Mesenchymal stem cell (in vitro differentiated cells and primary cell): ENCODE measurements at regions not wholly inside any gene's neighbourhood (a gene's known extent, or its start where the extent isn't known, plus 50 kb on each side); places are given as distances from the start of the nearest gene placed in this dataset.

Experiments
- DNase-seq: peaks from one replicate; pipeline ENCODE4 v3.0.0-alpha.2; 2013
- H2AFZ ChIP-seq: one replicate; pipeline ENCODE4 v1.6.1; 2013; ENCODE audit warnings: low read depth, mild to moderate bottlenecking, control low read depth, inconsistent platforms, low read length, moderate library complexity
- H2AK5ac ChIP-seq: 2 replicates; pipeline ENCODE4 v1.6.1; 2013; ENCODE audit warnings: low read length, moderate library complexity, mild to moderate bottlenecking, inconsistent platforms; ENCODE audit not compliant: severe bottlenecking
- H2BK120ac ChIP-seq: one replicate; pipeline ENCODE4 v1.6.1; 2013; ENCODE audit warnings: low read depth, mild to moderate bottlenecking, inconsistent platforms, low read length, moderate library complexity
- H2BK12ac ChIP-seq, 2 experiments: one replicate each; pipeline ENCODE4 v1.6.1; 2013; ENCODE audit warnings: inconsistent platforms in 2 of 2, low read length in 2 of 2, mild to moderate bottlenecking in 2 of 2, moderate library complexity in 2 of 2, control low read depth in 1 of 2
- H2BK15ac ChIP-seq: one replicate; pipeline ENCODE4 v1.6.1; 2013; ENCODE audit warnings: mild to moderate bottlenecking, low read depth, inconsistent platforms; ENCODE audit not compliant: poor library complexity, severe bottlenecking
- H2BK5ac ChIP-seq: 2 replicates; pipeline ENCODE4 v1.6.1; 2013; ENCODE audit warnings: low read depth, mild to moderate bottlenecking, low read length, control low read depth, inconsistent platforms; ENCODE audit not compliant: poor library complexity, severe bottlenecking
- H3K14ac ChIP-seq, 2 experiments: one replicate each; pipeline ENCODE4 v1.6.1; 2013; ENCODE audit warnings: inconsistent platforms in 2 of 2, low read length in 2 of 2, control low read depth in 1 of 2, mild to moderate bottlenecking in 1 of 2, moderate library complexity in 1 of 2
- H3K18ac ChIP-seq, 2 experiments: one replicate each; pipeline ENCODE4 v1.6.1; 2013; ENCODE audit warnings: inconsistent platforms in 2 of 2, low read length in 2 of 2, control low read depth in 1 of 2, low read depth in 1 of 2, mild to moderate bottlenecking in 1 of 2
- H3K23ac ChIP-seq, 2 experiments: one replicate each; pipeline ENCODE4 v1.6.1; 2013; ENCODE audit warnings: inconsistent platforms in 2 of 2, low read length in 2 of 2, mild to moderate bottlenecking in 2 of 2, moderate library complexity in 2 of 2, control low read depth in 1 of 2
- H3K27ac ChIP-seq: 2 replicates; pipeline ENCODE4 v1.5.1; 2013; ENCODE audit warnings: mild to moderate bottlenecking, moderate library complexity, low read length, control low read depth, inconsistent platforms; ENCODE audit not compliant: poor library complexity, severe bottlenecking
- H3K27me3 ChIP-seq, 2 experiments: 2 replicates each; pipeline versions ENCODE4 v1.6.1 to v1.7.0; 2013; ENCODE audit warnings: low read length in 2 of 2, mild to moderate bottlenecking in 2 of 2, moderate library complexity in 2 of 2, control low read depth in 1 of 2, inconsistent platforms in 1 of 2; ENCODE audit not compliant: control insufficient read depth in 1 of 2, insufficient read depth in 1 of 2
- H3K36me3 ChIP-seq, 2 experiments: 2 replicates each; pipeline versions ENCODE4 v1.6.1 to v1.7.0; 2013; ENCODE audit warnings: low read length in 2 of 2, control low read depth in 1 of 2, inconsistent platforms in 1 of 2, low read depth in 1 of 2, mild to moderate bottlenecking in 1 of 2; ENCODE audit not compliant: insufficient read depth in 2 of 2, control insufficient read depth in 1 of 2
- H3K4ac ChIP-seq, 2 experiments: one replicate each; pipeline ENCODE4 v1.6.1; 2013; ENCODE audit warnings: inconsistent platforms in 2 of 2, low read length in 2 of 2, mild to moderate bottlenecking in 2 of 2, moderate library complexity in 2 of 2, control low read depth in 1 of 2, low read depth in 1 of 2
- H3K4me1 ChIP-seq: 2 replicates; pipeline ENCODE4 v1.6.1; 2013; ENCODE audit warnings: low read depth, low read length, control low read depth; ENCODE audit not compliant: control insufficient read depth, insufficient read depth
- H3K4me2 ChIP-seq: 2 replicates; pipeline ENCODE4 v1.6.1; 2013; ENCODE audit warnings: low read length, mild to moderate bottlenecking, inconsistent platforms; ENCODE audit not compliant: poor library complexity, severe bottlenecking
- H3K4me3 ChIP-seq, 2 experiments: 2 replicates each; pipeline versions ENCODE4 v1.5.1 to v1.7.0; 2013; ENCODE audit warnings: low read length in 2 of 2, mild to moderate bottlenecking in 2 of 2, control low read depth in 1 of 2, low read depth in 1 of 2; ENCODE audit not compliant: insufficient read depth in 1 of 2
- H3K79me1 ChIP-seq: replicated peaks from 2 replicates; pipeline ENCODE4 v1.6.1; 2013; ENCODE audit warnings: mild to moderate bottlenecking, control low read depth, low read length, inconsistent platforms; ENCODE audit not compliant: poor library complexity, severe bottlenecking
- H3K9ac ChIP-seq: 2 replicates; pipeline ENCODE4 v1.7.0; 2013; ENCODE audit warnings: mild to moderate bottlenecking, low read length, moderate library complexity
- H3K9me3 ChIP-seq: 2 replicates; pipeline ENCODE4 v1.7.0; 2013; ENCODE audit warnings: mild to moderate bottlenecking, low read length; ENCODE audit not compliant: control insufficient read depth
- H4K8ac ChIP-seq: one replicate; pipeline ENCODE4 v1.6.1; 2013; ENCODE audit warnings: inconsistent platforms, mild to moderate bottlenecking, low read length, moderate library complexity
- H4K91ac ChIP-seq: one replicate; pipeline ENCODE4 v1.6.1; 2013; ENCODE audit warnings: mild to moderate bottlenecking, low read length, inconsistent platforms
- WGBS: methylation state at CpG from one replicate; pipeline ENCODE4 v1.1.7; 2013; ENCODE audit warnings: mixed read lengths; 5-methylcytosine and 5-hydroxymethylcytosine counted together

DNA sequence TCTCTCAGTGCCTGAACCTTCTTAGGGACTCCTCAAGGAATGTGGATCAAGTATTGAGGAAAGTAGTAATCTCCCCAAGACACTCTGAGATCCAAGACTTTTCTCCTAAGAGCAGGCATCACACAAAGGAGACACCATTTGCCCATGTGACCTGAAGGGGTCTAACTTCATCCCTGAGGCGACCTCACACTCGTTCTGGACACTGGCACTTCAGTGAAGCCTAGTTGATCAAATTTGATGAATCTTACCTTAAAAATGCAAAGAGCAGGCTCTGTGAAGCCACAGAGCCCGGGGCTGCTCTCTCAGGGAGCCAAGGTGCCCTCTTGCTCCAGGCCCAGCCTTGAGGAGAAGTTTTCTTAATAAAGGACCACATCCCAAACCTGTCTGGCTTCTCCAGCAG, 64.3 kb downstream of the SCN11A start:
- DNase-seq = no peak
- H3K18ac ChIP-seq = peak overlapping the region in 1 of 2 experiments; percentile 25
- H3K36me3 ChIP-seq = no peaks in the 10 kb centered on the region
- H3K4me3 ChIP-seq = no peak overlapping the region
- no peak overlapping the region for H2AK5ac ChIP-seq
- H3K9me3 ChIP-seq = no peaks in the 10 kb centered on the region
- 83% methylated on average over 3 of the region's 3 CpGs for WGBS
- H3K4ac ChIP-seq = no peak overlapping the region
- H3K79me1 ChIP-seq = no peaks in the 10 kb centered on the region
- H3K23ac ChIP-seq = no peak overlapping the region
- peaks cover 3% of the 10 kb centered on the region for H3K4me1 ChIP-seq
- no peak overlapping the region for H4K91ac ChIP-seq
- no peak overlapping the region for H3K9ac ChIP-seq
- H2AFZ ChIP-seq = no peak overlapping the region
- no peak overlapping the region for H3K14ac ChIP-seq
- no peak overlapping the region for H2BK120ac ChIP-seq
- H3K4me2 ChIP-seq = no peak overlapping the region
- no peak overlapping the region for H4K8ac ChIP-seq
- H2BK5ac ChIP-seq = no peak overlapping the region
- H2BK15ac ChIP-seq = no peak overlapping the region
- no peaks in the 10 kb centered on the region for H3K27me3 ChIP-seq
- H2BK12ac ChIP-seq = peak overlapping the region; percentile 22 to 80
- H3K27ac ChIP-seq = no peak overlapping the region

DNA sequence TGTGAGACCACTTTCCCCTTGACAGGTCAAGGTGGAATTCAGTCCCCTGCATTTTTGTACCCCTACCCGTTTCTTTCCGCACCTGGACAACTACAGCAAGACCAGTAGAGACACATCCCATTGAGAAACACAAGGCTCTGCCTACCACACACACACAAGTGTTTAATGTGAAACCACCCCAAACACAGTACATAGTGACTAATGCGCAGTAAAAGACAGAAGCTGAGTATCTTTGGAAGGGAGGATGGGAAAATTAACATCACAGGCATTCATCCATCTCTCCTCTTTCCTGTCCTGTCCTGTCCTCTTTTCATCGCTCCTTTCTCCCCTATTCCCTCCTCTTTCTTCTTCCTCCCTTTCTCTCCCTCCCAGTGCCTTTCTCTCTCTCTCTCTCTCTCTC, 64.8 kb downstream of the SCN11A start:
- H3K18ac ChIP-seq = peak overlapping the region in 1 of 2 experiments; percentile 44
- peak overlapping the region in 1 of 2 experiments; percentile 9 for H3K23ac ChIP-seq
- peak overlapping the region; percentile 78 for H3K9ac ChIP-seq
- peak; percentile 53 for DNase-seq
- peak overlapping the region in 1 of 2 experiments; percentile 35 for H3K14ac ChIP-seq
- H4K8ac ChIP-seq = no peak overlapping the region
- H3K4ac ChIP-seq = peak overlapping the region in 1 of 2 experiments; percentile 19
- no peak overlapping the region for H3K4me2 ChIP-seq
- no peak overlapping the region for H2AK5ac ChIP-seq
- H3K4me1 ChIP-seq = peaks cover 3% of the 10 kb centered on the region
- WGBS = 94% methylated on average over 4 of the region's 4 CpGs
- peak overlapping the region; percentile 22 to 80 for H2BK12ac ChIP-seq
- H3K79me1 ChIP-seq = no peaks in the 10 kb centered on the region
- H2BK120ac ChIP-seq = no peak overlapping the region
- no peak overlapping the region for H2BK5ac ChIP-seq
- H2AFZ ChIP-seq = no peak overlapping the region
- no peaks in the 10 kb centered on the region for H3K27me3 ChIP-seq
- H4K91ac ChIP-seq = no peak overlapping the region
- no peaks in the 10 kb centered on the region for H3K36me3 ChIP-seq
- no peak overlapping the region for H2BK15ac ChIP-seq
- H3K4me3 ChIP-seq = peak overlapping the region in 1 of 2 experiments; percentile 56
- no peaks in the 10 kb centered on the region for H3K9me3 ChIP-seq
- H3K27ac ChIP-seq = no peak overlapping the region

DNA sequence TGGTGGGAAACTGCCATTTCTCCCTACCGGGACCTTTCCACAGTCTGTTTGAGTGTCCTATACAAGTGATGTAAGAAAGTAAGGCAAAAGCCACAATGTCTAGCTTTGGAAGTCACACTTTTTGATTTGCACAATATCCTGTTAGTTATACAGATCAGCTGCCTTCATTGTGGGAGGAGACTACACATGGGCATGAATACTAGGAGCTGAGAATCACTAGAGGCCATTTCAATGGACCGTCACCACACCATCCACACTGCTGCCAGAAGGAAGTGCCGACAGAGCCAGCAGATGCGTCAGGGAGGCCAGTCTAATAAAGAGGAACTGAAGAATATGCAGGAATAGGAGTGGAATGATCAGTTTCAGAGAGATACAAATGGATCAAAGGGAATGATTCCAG, 65.8 kb downstream of the SCN11A start:
- H3K4me1 ChIP-seq = peaks cover 3% of the 10 kb centered on the region
- no peaks in the 10 kb centered on the region for H3K36me3 ChIP-seq
- H4K91ac ChIP-seq = peak overlapping the region; percentile 22
- H3K9me3 ChIP-seq = no peaks in the 10 kb centered on the region
- no peak overlapping the region for H3K14ac ChIP-seq
- H2AFZ ChIP-seq = no peak overlapping the region
- H3K23ac ChIP-seq = no peak overlapping the region
- no peak overlapping the region for H3K4me2 ChIP-seq
- H4K8ac ChIP-seq = no peak overlapping the region
- no peaks in the 10 kb centered on the region for H3K27me3 ChIP-seq
- peak overlapping the region; percentile 54 for H2BK120ac ChIP-seq
- H3K79me1 ChIP-seq = no peaks in the 10 kb centered on the region
- H2BK5ac ChIP-seq = no peak overlapping the region
- DNase-seq = peak; percentile 89
- peak overlapping the region in 1 of 2 experiments; percentile 56 for H3K4me3 ChIP-seq
- no peak overlapping the region for H2BK15ac ChIP-seq
- peak overlapping the region in 1 of 2 experiments; percentile 76 for H2BK12ac ChIP-seq
- peak overlapping the region; percentile 78 for H3K9ac ChIP-seq
- H2AK5ac ChIP-seq = no peak overlapping the region
- no peak overlapping the region for H3K27ac ChIP-seq
- peak overlapping the region in 1 of 2 experiments; percentile 15 for H3K4ac ChIP-seq
- 97% methylated on average over 4 of the region's 4 CpGs for WGBS
- peak overlapping the region in 1 of 2 experiments; percentile 44 for H3K18ac ChIP-seq

DNA sequence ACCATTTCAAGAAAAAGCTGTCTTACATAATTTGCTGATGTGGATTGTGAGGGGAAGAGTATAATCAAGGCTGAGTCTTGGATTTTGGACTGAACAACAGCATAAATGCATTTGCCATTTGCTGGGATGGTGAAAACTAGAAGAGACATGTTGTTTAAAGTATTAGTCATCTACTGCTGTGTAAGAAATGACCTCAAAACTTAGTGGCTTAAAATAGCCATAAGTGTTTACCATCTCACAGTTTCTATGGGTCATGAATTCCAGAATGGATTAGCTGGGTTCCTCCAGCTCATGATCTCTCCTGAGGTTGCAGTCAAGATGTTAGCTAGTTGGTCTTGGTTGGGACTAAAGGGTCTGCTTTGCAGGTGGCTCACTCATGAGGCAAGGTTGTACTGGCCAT, 66.2 kb downstream of the SCN11A start:
- H3K4me1 ChIP-seq = peaks cover 3% of the 10 kb centered on the region

More for the DNA sequence above, 66.2 kb downstream of the SCN11A start:
- no peak overlapping the region for H3K4ac ChIP-seq
- no peak overlapping the region for H3K23ac ChIP-seq
- H3K79me1 ChIP-seq = no peaks in the 10 kb centered on the region
- peak overlapping the region; percentile 78 for H3K9ac ChIP-seq
- H2BK5ac ChIP-seq = no peak overlapping the region
- H4K91ac ChIP-seq = no peak overlapping the region
- H3K4me3 ChIP-seq = peak overlapping the region in 1 of 2 experiments; percentile 56
- no peak overlapping the region for H4K8ac ChIP-seq
- H3K4me2 ChIP-seq = no peak overlapping the region
- H2AK5ac ChIP-seq = no peak overlapping the region
- no peak overlapping the region for H3K18ac ChIP-seq
- no peak overlapping the region for H2AFZ ChIP-seq
- H3K36me3 ChIP-seq = no peaks in the 10 kb centered on the region
- no peak overlapping the region for H2BK15ac ChIP-seq
- H3K27me3 ChIP-seq = no peaks in the 10 kb centered on the region
- H3K14ac ChIP-seq = no peak overlapping the region
- no peak overlapping the region for H3K27ac ChIP-seq
- no peak overlapping the region for H2BK12ac ChIP-seq
- H3K9me3 ChIP-seq = no peaks in the 10 kb centered on the region
- DNase-seq = peak; percentile 93
- H2BK120ac ChIP-seq = no peak overlapping the region
